ENCODE measurements at regions not wholly inside any gene's neighbourhood (a gene's known extent, or its start where the extent isn't known, plus 50 kb on each side); places are given as distances from the start of the nearest gene placed in this dataset.

DNA sequence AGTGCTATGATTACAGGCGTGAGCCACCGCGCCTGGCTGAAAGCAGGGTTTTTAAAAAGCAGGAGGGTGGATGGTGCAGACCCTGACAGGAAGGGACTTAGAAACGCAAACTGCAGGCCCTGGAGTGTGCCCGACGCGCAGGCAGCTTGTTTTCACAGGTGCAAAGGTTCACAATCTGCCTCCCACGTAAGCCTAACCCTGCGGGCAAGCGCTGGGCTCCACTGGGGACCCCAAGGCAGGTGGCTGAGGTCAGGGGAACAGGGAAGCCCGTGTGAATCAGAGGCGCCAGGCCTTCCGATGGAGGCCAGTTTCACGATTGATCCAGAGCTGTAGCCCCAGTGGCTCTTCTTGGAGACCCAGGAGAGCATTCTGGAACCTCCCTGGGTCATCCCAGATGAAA, 256.3 kb downstream of the BRD1 start:
- Histone ChIP-seq H3K4me1 (ENCODE audit: insufficient read depth, low read length) (peaks cover 4% of the 10 kb centered on the region), H3K9me3 (ENCODE audit: low read depth, low read length) (no peaks in the 10 kb centered on the region), H3K4me3 (ENCODE audit: low read length) (no peak overlapping the region), H3K27me3 (ENCODE audit: insufficient read depth, low read length) (no peaks in the 10 kb centered on the region)

DNA sequence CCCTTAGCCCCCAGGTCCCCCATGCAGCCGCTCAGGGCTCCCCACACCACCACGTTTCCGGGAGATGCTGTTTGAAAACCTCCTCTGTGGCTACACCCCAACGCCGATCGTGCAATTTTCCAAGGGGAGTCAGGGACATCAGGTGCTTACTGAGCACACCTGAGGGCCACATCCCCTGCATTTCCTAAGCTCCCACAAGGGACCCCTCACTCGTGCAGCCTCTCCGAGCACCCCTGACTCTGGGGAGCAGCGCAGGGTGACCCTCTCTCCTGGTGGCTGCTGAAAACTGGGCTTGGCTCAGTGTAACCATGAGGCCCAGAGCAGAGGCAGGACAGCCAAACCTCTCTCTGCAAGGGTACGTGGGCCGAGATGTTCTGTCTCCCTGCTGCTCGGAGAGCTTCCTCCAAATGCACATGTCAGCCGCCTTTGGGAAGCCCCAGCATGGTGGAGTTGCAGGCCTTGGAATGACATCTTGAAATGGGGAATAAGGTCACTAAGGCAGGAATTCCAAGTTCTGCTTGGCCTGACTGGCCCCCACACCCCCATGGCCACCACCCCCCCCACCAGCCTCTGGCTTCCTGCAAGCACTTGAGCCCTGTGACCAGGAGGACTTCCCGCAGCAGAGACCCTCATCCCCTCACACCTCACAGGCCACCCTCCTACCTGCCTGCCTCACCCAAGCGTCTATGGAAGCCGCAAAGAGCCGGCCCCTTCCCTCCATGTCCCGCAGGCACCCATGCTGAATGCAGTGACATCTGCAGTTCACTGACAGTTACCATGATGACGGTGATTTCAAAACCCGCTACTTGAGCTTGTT, 257.4 kb downstream of the BRD1 start:
- Histone ChIP-seq H3K27me3 (ENCODE audit: insufficient read depth, low read length) (no peaks in the 10 kb centered on the region), H3K4me3 (ENCODE audit: low read length) (no peak overlapping the region), H3K9me3 (ENCODE audit: low read depth, low read length) (no peaks in the 10 kb centered on the region), H3K4me1 (ENCODE audit: insufficient read depth, low read length) (peaks cover 4% of the 10 kb centered on the region)

DNA sequence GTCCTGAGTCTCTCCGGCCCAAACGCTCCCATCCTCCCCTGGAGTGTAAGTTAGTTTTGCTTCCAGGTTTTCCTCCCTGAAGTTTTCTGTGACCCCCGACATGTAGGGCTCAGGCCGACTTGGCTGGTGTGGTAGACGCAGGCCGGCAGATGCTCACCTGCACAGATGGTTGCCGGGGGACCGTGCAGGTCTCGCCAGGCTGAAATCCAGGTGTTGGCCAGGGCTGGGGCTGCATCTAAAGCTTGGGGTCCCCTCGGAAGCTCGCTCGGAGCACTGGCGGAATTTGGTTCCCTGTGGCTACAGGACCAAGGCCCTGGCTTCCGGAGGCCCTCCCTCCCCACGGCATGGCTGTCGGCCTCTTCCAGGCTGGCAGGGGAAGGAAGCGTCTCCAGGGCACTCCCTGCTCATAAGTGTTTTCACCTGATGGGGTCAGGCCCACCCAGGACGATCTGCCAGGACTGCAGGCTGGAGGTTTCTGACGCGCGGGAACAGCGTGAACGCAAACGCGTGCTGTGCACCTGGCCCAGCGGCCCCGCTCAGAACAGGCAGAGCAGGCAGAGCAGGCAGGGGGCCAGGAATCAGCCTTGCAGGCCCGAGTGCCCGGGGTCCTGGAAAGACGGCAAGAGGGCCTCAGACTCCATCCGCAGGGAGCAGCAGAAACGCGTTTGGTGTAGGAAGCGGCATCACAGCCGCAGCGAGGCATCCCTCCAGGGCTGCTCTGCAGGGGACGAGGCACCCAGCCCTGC, 258.2 kb downstream of the BRD1 start:
- no peak overlapping the region for H3K4me3 ChIP-seq (ENCODE audit: low read length)
- H3K4me1 ChIP-seq (ENCODE audit: insufficient read depth, low read length): no peaks in the 10 kb centered on the region
- H3K9me3 ChIP-seq (ENCODE audit: low read depth, low read length): no peaks in the 10 kb centered on the region
- H3K27me3 ChIP-seq (ENCODE audit: insufficient read depth, low read length): no peaks in the 10 kb centered on the region

DNA sequence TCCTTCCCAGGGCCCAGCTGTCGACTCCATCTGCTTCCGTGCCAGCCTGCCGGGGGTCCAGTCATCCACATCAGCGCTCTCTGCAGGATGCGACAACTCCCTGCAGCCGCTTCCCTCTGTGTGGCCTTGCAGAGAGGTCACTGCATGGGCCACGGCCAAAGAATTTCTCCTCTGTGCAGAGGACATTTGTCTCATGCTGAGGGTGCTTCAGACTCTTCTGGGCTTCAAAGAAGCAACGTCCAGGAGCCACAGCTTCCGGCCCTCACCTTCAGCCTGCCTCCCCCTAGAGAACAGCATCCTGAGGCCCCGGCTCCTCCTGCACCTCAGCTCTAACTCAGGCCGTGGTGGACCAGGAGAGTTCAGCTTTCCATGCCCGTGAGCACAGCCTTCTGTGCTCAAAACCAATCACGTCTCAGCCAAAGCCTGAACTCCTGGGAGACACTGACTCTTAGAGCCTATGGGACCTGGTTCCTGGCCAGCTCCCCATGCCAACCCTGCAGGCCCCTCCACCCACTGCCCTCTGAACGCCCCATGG, 258.9 kb downstream of the BRD1 start:
- H3K9me3 ChIP-seq (ENCODE audit: low read depth, low read length): no peaks in the 10 kb centered on the region
- no peak overlapping the region for H3K4me3 ChIP-seq (ENCODE audit: low read length)
- no peaks in the 10 kb centered on the region for H3K27me3 ChIP-seq (ENCODE audit: insufficient read depth, low read length)
- no peaks in the 10 kb centered on the region for H3K4me1 ChIP-seq (ENCODE audit: insufficient read depth, low read length)

DNA sequence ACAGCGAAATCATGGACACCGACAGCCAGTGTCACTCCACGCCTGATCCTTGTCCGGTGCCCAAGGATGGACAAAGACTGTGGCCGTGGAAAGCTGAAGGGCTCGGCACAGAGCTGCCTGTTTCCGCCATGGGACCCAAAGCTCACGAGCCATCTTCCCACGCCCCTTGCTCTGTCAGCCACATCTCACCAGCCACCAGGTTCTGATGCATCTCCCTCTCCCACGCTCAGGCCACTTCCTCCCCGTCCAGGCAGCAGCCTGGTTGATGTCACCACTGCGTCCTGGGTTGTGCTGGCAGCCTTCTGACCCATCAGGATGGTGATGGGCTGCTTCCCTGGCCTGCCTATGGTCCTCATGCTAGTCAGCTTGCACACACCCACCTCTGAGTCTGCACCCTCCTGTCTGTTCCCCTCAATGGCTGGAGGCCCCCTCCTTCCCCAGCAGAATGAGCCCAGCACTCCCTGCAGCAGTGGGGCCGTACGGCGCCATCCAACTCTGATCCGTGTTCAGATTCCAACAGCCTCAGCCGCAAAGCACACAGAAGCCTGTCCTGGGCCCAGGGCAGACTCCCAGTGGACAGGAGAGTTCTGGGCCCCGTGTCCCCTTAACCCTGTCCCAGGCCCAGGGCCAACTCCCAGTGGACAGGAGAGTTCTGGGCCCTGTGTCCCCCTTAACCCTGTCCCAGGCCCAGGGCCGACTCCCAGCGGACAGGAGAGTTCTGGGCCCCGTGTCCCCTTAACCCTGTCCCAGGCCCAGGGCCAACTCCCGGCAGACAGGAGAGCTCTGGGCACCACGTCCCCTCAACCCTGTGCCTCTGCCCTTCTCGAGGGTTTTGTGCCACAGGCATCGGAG, 259.5 kb downstream of the BRD1 start:
- Histone ChIP-seq H3K4me1 (ENCODE audit: insufficient read depth, low read length) (no peaks in the 10 kb centered on the region), H3K9me3 (ENCODE audit: low read depth, low read length) (no peaks in the 10 kb centered on the region), H3K27me3 (ENCODE audit: insufficient read depth, low read length) (no peaks in the 10 kb centered on the region), H3K4me3 (ENCODE audit: low read length) (no peak overlapping the region)

DNA sequence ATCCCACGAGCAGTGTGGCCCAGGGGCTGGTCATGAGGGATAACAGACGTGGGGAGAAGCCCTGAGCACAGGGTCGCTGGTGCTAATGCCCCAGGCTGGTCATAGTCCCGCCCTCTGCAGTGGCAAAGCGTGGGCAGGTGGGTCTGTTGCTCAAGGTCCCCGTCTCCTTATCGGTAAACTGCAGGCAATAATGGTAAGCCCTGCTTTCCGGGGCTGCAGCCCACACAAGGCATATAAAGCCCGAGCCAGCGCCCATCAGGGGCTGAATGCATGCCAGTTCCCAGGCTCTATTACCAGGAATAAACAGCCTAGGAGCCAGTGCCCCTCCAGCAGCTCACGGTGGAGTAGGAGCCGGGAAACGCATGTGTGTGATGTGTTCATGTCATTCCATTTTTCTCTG, 261.0 kb downstream of the BRD1 start:
- H3K4me3 ChIP-seq (ENCODE audit: low read length): no peak overlapping the region
- H3K4me1 ChIP-seq (ENCODE audit: insufficient read depth, low read length): no peaks in the 10 kb centered on the region
- no peaks in the 10 kb centered on the region for H3K9me3 ChIP-seq (ENCODE audit: low read depth, low read length)
- no peaks in the 10 kb centered on the region for H3K27me3 ChIP-seq (ENCODE audit: insufficient read depth, low read length)

DNA sequence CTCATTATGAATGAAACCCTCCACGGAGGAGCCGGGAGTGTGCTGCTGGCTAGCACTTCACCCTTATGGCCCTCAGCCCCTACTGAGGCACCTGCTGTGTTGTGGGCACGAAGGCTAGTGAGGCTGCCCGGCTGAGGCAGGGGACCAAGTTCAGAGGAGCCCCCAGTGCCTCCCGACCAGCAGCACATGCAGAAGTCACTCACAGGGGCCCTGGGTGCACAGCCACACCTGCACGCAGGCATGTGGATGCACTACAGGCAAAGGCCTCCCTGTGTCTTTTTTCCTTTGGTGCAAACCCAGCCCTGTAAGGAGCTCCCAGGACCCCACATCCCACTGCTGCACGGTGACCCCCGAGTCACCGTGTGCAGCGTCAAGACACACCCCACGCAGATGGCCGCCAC, 261.5 kb downstream of the BRD1 start:
- no peak overlapping the region for H3K4me3 ChIP-seq (ENCODE audit: low read length)
- H3K4me1 ChIP-seq (ENCODE audit: insufficient read depth, low read length): no peaks in the 10 kb centered on the region
- H3K9me3 ChIP-seq (ENCODE audit: low read depth, low read length): no peaks in the 10 kb centered on the region
- no peaks in the 10 kb centered on the region for H3K27me3 ChIP-seq (ENCODE audit: insufficient read depth, low read length)

DNA sequence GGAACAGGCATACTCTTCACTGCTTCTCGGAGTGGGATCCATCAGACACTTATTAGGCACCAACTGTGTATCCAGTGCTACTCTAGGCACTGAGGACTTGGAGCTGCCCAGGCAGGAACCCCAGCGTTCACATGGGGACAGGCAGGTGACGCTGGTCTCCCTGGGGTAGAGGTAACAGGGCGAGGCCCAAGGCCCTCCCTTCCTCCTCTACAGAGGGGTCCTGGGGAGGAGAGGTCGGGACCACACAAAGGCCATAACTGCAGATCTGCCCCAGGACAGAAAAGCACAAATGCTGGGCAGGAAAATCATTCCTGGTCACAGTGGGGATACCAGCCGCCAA, 262.2 kb downstream of the BRD1 start:
- Histone ChIP-seq H3K27me3 (ENCODE audit: insufficient read depth, low read length) (no peaks in the 10 kb centered on the region), H3K4me3 (ENCODE audit: low read length) (no peak overlapping the region), H3K9me3 (ENCODE audit: low read depth, low read length) (no peaks in the 10 kb centered on the region), H3K4me1 (ENCODE audit: insufficient read depth, low read length) (no peaks in the 10 kb centered on the region)

DNA sequence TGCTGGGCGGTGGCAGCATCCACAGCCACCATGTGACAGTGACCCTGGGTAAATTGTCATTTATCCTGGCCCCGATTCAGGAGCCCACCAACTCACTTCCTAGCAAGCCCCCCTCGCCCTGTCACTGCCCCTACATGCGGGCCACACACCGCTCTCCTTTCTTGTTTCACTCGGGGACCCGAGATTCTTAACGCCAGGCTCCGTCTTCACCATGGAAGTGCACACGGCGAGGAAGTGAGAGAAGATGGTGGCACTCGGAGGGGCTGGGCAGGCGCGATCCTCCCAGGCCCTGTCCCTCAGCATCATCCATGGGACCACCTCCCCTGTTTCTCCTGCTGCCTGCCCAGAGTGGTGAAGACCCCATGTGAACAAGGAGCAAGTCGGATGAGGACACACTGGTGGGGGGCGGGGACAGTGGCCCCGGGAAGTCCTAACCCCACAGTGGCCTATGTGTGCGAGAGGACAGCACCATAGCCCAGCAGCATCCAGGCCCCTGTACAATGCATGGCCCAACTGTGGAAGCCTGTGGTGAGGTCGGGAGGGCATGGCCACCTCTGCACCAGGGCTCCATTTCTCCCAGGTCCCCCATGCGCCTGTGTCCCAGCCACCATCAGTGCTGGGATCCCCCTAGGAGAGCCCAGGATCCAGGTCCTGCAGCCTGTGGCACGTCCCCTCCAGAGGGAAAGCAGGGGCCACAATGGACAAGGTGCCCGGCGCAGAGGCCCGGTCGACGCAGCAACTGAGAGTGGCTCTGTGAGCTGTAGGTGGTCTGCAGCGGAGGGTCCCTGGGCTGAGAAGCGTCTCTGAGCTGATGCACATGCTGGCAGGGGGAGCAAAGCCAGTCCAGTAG, 262.8 kb downstream of the BRD1 start:
- H3K4me3 ChIP-seq (ENCODE audit: low read length): no peak overlapping the region
- H3K27me3 ChIP-seq (ENCODE audit: insufficient read depth, low read length): no peaks in the 10 kb centered on the region
- no peaks in the 10 kb centered on the region for H3K4me1 ChIP-seq (ENCODE audit: insufficient read depth, low read length)
- no peaks in the 10 kb centered on the region for H3K9me3 ChIP-seq (ENCODE audit: low read depth, low read length)

DNA sequence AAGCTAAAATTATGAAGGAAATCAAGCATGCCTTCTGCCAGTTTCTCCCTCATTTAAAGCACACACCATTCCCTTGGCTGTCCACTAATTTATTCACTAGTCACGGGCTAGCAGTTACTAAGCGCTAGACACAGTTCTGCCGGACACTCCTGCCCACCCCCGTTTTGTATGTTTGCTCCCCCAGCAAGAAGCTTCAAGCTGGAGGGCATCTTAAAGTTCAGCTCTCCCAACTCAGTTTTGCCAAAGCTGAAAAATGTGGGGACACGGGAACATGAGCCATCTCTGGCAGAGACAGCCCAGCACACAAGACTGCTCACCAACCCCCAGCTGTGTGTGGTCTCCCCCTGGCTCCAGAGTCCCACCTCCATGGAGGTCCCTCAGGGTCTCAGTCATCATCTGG, 263.6 kb downstream of the BRD1 start:
- no peaks in the 10 kb centered on the region for H3K4me1 ChIP-seq (ENCODE audit: insufficient read depth, low read length)
- H3K27me3 ChIP-seq (ENCODE audit: insufficient read depth, low read length): no peaks in the 10 kb centered on the region

DNA sequence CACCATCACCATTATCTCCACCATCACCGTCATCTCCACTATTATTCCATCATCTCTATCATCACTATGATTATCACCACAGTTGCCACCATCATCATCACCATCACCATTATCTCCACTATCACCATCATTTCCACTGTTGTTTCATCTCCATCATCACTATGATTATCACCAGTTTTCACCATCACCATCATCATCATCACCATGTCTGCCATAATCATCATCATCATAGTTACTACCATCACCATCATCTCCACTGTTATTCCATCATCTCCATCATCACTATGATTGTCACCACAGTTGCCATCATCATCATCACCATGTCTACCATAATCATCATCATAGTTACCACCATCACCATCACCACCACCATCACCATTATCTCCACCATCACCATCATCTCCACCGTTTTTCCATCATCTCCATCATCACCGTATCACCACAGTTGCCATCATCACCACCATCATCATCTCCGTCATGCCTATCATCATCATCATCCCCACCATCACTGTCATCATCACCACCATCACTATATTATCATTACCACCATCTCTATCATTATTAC, 264.9 kb downstream of the BRD1 start:
- H3K4me3 ChIP-seq (ENCODE audit: low read length): no peak overlapping the region
- no peaks in the 10 kb centered on the region for H3K27me3 ChIP-seq (ENCODE audit: insufficient read depth, low read length)
- H3K9me3 ChIP-seq (ENCODE audit: low read depth, low read length): no peaks in the 10 kb centered on the region
- H3K4me1 ChIP-seq (ENCODE audit: insufficient read depth, low read length): no peaks in the 10 kb centered on the region

More for the DNA sequence above, 263.6 kb downstream of the BRD1 start:
- Histone ChIP-seq H3K4me3 (ENCODE audit: low read length) (no peak overlapping the region), H3K9me3 (ENCODE audit: low read depth, low read length) (no peaks in the 10 kb centered on the region)

DNA sequence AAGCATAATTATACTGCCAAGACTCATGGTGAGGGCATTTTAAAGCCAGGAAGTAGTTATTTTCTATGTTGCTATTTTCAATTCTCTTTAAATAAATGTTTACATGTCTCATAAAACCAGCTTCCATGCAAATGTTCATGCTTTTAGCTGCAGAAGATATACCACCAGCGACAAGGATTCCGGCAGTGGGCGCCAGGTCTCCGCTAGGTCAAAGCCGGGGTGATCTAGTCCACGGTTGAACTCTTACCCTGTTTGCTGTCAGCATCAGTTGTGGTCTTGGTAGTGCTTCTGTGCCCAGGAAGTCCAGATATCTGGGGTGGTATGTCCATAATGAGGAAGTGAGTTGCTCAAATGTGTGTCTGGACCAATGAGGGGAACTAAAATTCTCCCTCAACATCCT, 265.7 kb downstream of the BRD1 start:
- no peaks in the 10 kb centered on the region for H3K27me3 ChIP-seq (ENCODE audit: insufficient read depth, low read length)
- no peaks in the 10 kb centered on the region for H3K4me1 ChIP-seq (ENCODE audit: insufficient read depth, low read length)
- no peaks in the 10 kb centered on the region for H3K9me3 ChIP-seq (ENCODE audit: low read depth, low read length)
- H3K4me3 ChIP-seq (ENCODE audit: low read length): no peak overlapping the region

DNA sequence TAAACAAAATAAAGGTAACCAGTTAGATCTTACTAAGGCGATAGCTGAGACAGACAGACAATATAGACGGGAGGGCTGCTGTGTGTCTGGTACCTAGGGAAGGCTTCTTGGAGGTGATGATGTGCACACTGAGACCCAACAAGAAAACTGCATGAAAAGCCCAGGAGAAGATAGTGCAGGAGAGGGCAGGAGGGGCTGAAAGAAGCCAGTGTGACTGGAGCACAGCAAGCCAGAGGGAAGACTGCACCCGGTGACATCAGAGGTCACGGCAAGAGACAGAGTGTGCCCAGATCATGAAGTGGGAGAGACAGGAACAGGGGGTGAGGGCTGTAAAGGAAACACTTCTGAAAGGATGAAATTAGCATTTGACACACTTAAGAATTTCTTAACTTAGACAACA, 266.3 kb downstream of the BRD1 start:
- Histone ChIP-seq H3K4me3 (ENCODE audit: low read length) (no peak overlapping the region), H3K27me3 (ENCODE audit: insufficient read depth, low read length) (no peaks in the 10 kb centered on the region), H3K4me1 (ENCODE audit: insufficient read depth, low read length) (no peaks in the 10 kb centered on the region)

DNA sequence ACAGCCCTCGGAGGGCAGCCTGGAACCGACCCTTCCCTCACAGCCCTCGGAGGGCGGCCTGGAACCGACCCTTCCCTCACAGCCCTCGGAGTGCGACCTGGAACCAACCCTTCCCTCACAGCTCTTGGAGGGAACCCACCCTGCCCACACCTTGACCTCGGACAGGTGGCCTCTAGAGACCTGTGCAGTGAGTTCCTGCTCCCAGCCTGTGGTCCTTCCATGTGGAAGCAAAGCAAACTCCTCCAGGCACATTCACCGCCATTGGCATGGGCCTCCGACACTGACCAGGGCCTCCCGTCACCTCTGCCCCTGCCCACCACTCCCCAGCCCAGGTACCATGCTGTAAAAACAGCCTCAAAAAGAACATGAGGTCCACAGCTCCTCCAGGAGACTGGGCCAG, 272.1 kb downstream of the BRD1 start:
- Histone ChIP-seq H3K9me3 (ENCODE audit: low read depth, low read length) (no peaks in the 10 kb centered on the region), H3K27me3 (ENCODE audit: insufficient read depth, low read length) (no peaks in the 10 kb centered on the region), H3K4me1 (ENCODE audit: insufficient read depth, low read length) (no peaks in the 10 kb centered on the region), H3K4me3 (ENCODE audit: low read length) (no peak overlapping the region)

More for the DNA sequence above, 266.3 kb downstream of the BRD1 start:
- no peaks in the 10 kb centered on the region for H3K9me3 ChIP-seq (ENCODE audit: low read depth, low read length)

Measured in mononuclear cell (primary cell).